ENCODE measurements at regions not wholly inside any gene's neighbourhood (a gene's known extent, or its start where the extent isn't known, plus 50 kb on each side); places are given as distances from the start of the nearest gene placed in this dataset.

- no peak overlapping the region for H3K27ac ChIP-seq (ENCODE audit: low read depth, low read length)
- no peak overlapping the region for H3K4me3 ChIP-seq (ENCODE audit: low read depth in 1 of 2, low read length in 2 of 2)
- H3K9me3 ChIP-seq (ENCODE audit: low read length), result no peaks in the 10 kb centered on the region
- H3K4me1 ChIP-seq (ENCODE audit: insufficient read depth, low read length), result no peaks in the 10 kb centered on the region
- H3K9ac ChIP-seq (ENCODE audit: low read length), result no peak overlapping the region
- no peaks in the 10 kb centered on the region for H3K36me3 ChIP-seq (ENCODE audit: insufficient read depth, low read length)
- H3K27me3 ChIP-seq (ENCODE audit: control insufficient read depth in 1 of 2, insufficient read depth in 2 of 2, low read length in 2 of 2), result no peaks in the 10 kb centered on the region
Observed at GRCh38 chr10:47062441-47063200, 151.4 kb downstream of the PTPN20 start.

- no peak overlapping the region for H3K27ac ChIP-seq (ENCODE audit: low read depth, low read length)
- no peak overlapping the region for H3K4me3 ChIP-seq (ENCODE audit: low read depth in 1 of 2, low read length in 2 of 2)
- H3K4me1 ChIP-seq (ENCODE audit: insufficient read depth, low read length), result no peaks in the 10 kb centered on the region
- H3K36me3 ChIP-seq (ENCODE audit: insufficient read depth, low read length), result no peaks in the 10 kb centered on the region
- H3K27me3 ChIP-seq (ENCODE audit: control insufficient read depth in 1 of 2, insufficient read depth in 2 of 2, low read length in 2 of 2), result no peaks in the 10 kb centered on the region
- no peaks in the 10 kb centered on the region for H3K9me3 ChIP-seq (ENCODE audit: low read length)
- no peak overlapping the region for H3K9ac ChIP-seq (ENCODE audit: low read length)
Observed at GRCh38 chr10:47063858-47064257, 152.6 kb downstream of the PTPN20 start.

GRCh38 chr10:47065903-47066302 is 154.7 kb downstream of the PTPN20 start:
- Histone ChIP-seq H3K9me3 (ENCODE audit: low read length) (no peaks in the 10 kb centered on the region), H3K4me3 (ENCODE audit: low read depth in 1 of 2, low read length in 2 of 2) (no peak overlapping the region), H3K36me3 (ENCODE audit: insufficient read depth, low read length) (no peaks in the 10 kb centered on the region), H3K4me1 (ENCODE audit: insufficient read depth, low read length) (no peaks in the 10 kb centered on the region), H3K27ac (ENCODE audit: low read depth, low read length) (no peak overlapping the region), H3K27me3 (ENCODE audit: control insufficient read depth in 1 of 2, insufficient read depth in 2 of 2, low read length in 2 of 2) (no peaks in the 10 kb centered on the region), H3K9ac (ENCODE audit: low read length) (no peak overlapping the region)

GRCh38 chr10:47067949-47068940 is 157.0 kb downstream of the PTPN20 start:
- Histone ChIP-seq H3K4me3 (ENCODE audit: low read depth in 1 of 2, low read length in 2 of 2) (no peak overlapping the region), H3K9me3 (ENCODE audit: low read length) (no peaks in the 10 kb centered on the region), H3K4me1 (ENCODE audit: insufficient read depth, low read length) (no peaks in the 10 kb centered on the region), H3K27me3 (ENCODE audit: control insufficient read depth in 1 of 2, insufficient read depth in 2 of 2, low read length in 2 of 2) (no peaks in the 10 kb centered on the region), H3K27ac (ENCODE audit: low read depth, low read length) (no peak overlapping the region), H3K36me3 (ENCODE audit: insufficient read depth, low read length) (no peaks in the 10 kb centered on the region), H3K9ac (ENCODE audit: low read length) (no peak overlapping the region)

GRCh38 chr10:47070541-47070940 is 159.3 kb downstream of the PTPN20 start:
- Histone ChIP-seq H3K9me3 (ENCODE audit: low read length) (no peaks in the 10 kb centered on the region), H3K4me1 (ENCODE audit: insufficient read depth, low read length) (no peaks in the 10 kb centered on the region), H3K27me3 (ENCODE audit: control insufficient read depth in 1 of 2, insufficient read depth in 2 of 2, low read length in 2 of 2) (no peaks in the 10 kb centered on the region), H3K9ac (ENCODE audit: low read length) (no peak overlapping the region), H3K4me3 (ENCODE audit: low read depth in 1 of 2, low read length in 2 of 2) (no peak overlapping the region), H3K36me3 (ENCODE audit: insufficient read depth, low read length) (no peaks in the 10 kb centered on the region), H3K27ac (ENCODE audit: low read depth, low read length) (no peak overlapping the region)

GRCh38 chr10:47071891-47072290 is 160.7 kb downstream of the PTPN20 start:
- H3K36me3 ChIP-seq (ENCODE audit: insufficient read depth, low read length), result no peaks in the 10 kb centered on the region
- H3K9me3 ChIP-seq (ENCODE audit: low read length), result no peaks in the 10 kb centered on the region
- no peaks in the 10 kb centered on the region for H3K27me3 ChIP-seq (ENCODE audit: control insufficient read depth in 1 of 2, insufficient read depth in 2 of 2, low read length in 2 of 2)
- H3K27ac ChIP-seq (ENCODE audit: low read depth, low read length), result no peak overlapping the region
- no peaks in the 10 kb centered on the region for H3K4me1 ChIP-seq (ENCODE audit: insufficient read depth, low read length)
- H3K4me3 ChIP-seq (ENCODE audit: low read depth in 1 of 2, low read length in 2 of 2), result no peak overlapping the region
- no peak overlapping the region for H3K9ac ChIP-seq (ENCODE audit: low read length)

- no peaks in the 10 kb centered on the region for H3K27me3 ChIP-seq (ENCODE audit: control insufficient read depth in 1 of 2, insufficient read depth in 2 of 2, low read length in 2 of 2)
- H3K27ac ChIP-seq (ENCODE audit: low read depth, low read length), result no peak overlapping the region
- no peak overlapping the region for H3K9ac ChIP-seq (ENCODE audit: low read length)
Observed at GRCh38 chr10:47073967-47074366, 162.7 kb downstream of the PTPN20 start.

GRCh38 chr10:47076949-47077361 is 165.7 kb downstream of the PTPN20 start:
- Histone ChIP-seq H3K4me3 (ENCODE audit: low read depth in 1 of 2, low read length in 2 of 2) (no peak overlapping the region), H3K27ac (ENCODE audit: low read depth, low read length) (no peak overlapping the region), H3K9me3 (ENCODE audit: low read length) (no peaks in the 10 kb centered on the region), H3K4me1 (ENCODE audit: insufficient read depth, low read length) (no peaks in the 10 kb centered on the region), H3K27me3 (ENCODE audit: control insufficient read depth in 1 of 2, insufficient read depth in 2 of 2, low read length in 2 of 2) (no peaks in the 10 kb centered on the region), H3K36me3 (ENCODE audit: insufficient read depth, low read length) (no peaks in the 10 kb centered on the region), H3K9ac (ENCODE audit: low read length) (no peak overlapping the region)

More at GRCh38 chr10:47073967-47074366, 162.7 kb downstream of the PTPN20 start:
- no peaks in the 10 kb centered on the region for H3K4me1 ChIP-seq (ENCODE audit: insufficient read depth, low read length)
- H3K9me3 ChIP-seq (ENCODE audit: low read length), result no peaks in the 10 kb centered on the region
- H3K4me3 ChIP-seq (ENCODE audit: low read depth in 1 of 2, low read length in 2 of 2), result no peak overlapping the region
- H3K36me3 ChIP-seq (ENCODE audit: insufficient read depth, low read length), result no peaks in the 10 kb centered on the region

- no peaks in the 10 kb centered on the region for H3K4me1 ChIP-seq (ENCODE audit: insufficient read depth, low read length)
- no peaks in the 10 kb centered on the region for H3K9me3 ChIP-seq (ENCODE audit: low read length)
- no peak overlapping the region for H3K27ac ChIP-seq (ENCODE audit: low read depth, low read length)
- H3K27me3 ChIP-seq (ENCODE audit: control insufficient read depth in 1 of 2, insufficient read depth in 2 of 2, low read length in 2 of 2), result no peaks in the 10 kb centered on the region
- H3K9ac ChIP-seq (ENCODE audit: low read length), result no peak overlapping the region
- H3K36me3 ChIP-seq (ENCODE audit: insufficient read depth, low read length), result no peaks in the 10 kb centered on the region
- H3K4me3 ChIP-seq (ENCODE audit: low read depth in 1 of 2, low read length in 2 of 2), result no peak overlapping the region
Observed at GRCh38 chr10:47077386-47077785, 166.2 kb downstream of the PTPN20 start.

- no peaks in the 10 kb centered on the region for H3K4me1 ChIP-seq (ENCODE audit: insufficient read depth, low read length)
Observed at GRCh38 chr10:47077941-47078340, 166.7 kb downstream of the PTPN20 start.

GRCh38 chr10:47078393-47079203 is 167.4 kb downstream of the PTPN20 start:
- no peak overlapping the region for H3K9ac ChIP-seq (ENCODE audit: low read length)
- no peaks in the 10 kb centered on the region for H3K27me3 ChIP-seq (ENCODE audit: control insufficient read depth in 1 of 2, insufficient read depth in 2 of 2, low read length in 2 of 2)
- H3K4me1 ChIP-seq (ENCODE audit: insufficient read depth, low read length), result no peaks in the 10 kb centered on the region
- no peak overlapping the region for H3K27ac ChIP-seq (ENCODE audit: low read depth, low read length)
- no peak overlapping the region for H3K4me3 ChIP-seq (ENCODE audit: low read depth in 1 of 2, low read length in 2 of 2)
- no peaks in the 10 kb centered on the region for H3K9me3 ChIP-seq (ENCODE audit: low read length)
- no peaks in the 10 kb centered on the region for H3K36me3 ChIP-seq (ENCODE audit: insufficient read depth, low read length)

More at GRCh38 chr10:47077941-47078340, 166.7 kb downstream of the PTPN20 start:
- Histone ChIP-seq H3K36me3 (ENCODE audit: insufficient read depth, low read length) (no peaks in the 10 kb centered on the region), H3K9ac (ENCODE audit: low read length) (no peak overlapping the region), H3K27me3 (ENCODE audit: control insufficient read depth in 1 of 2, insufficient read depth in 2 of 2, low read length in 2 of 2) (no peaks in the 10 kb centered on the region), H3K4me3 (ENCODE audit: low read depth in 1 of 2, low read length in 2 of 2) (no peak overlapping the region), H3K9me3 (ENCODE audit: low read length) (no peaks in the 10 kb centered on the region), H3K27ac (ENCODE audit: low read depth, low read length) (no peak overlapping the region)
